HepG2 (cell line): ENCODE measurements at regions not wholly inside any gene's neighbourhood (a gene's known extent, or its start where the extent isn't known, plus 50 kb on each side); places are given as distances from the start of the nearest gene placed in this dataset.

Experiments used
- ATAC-seq: fragments of 200-7000 bp; cut with Tn5 transposase; 3 replicates; pipeline ENCODE4 v1.9.1; 2020; ENCODE audit warnings: mild to moderate bottlenecking, moderate library complexity
- BruUV-seq: library from RNA; stranded (reverse); fragments of 400-500 nt; replicated peaks from 2 replicates; lab custom pipeline; 2021; lab: Mats Ljungman, UMichigan
- CTCF ChIA-PET: fragments of 300-600 bp; formaldehyde crosslinking; extraction: SDS; loops from one replicate; lab custom pipeline; 2021; ENCODE audit warnings: low total read pairs, inconsistent platforms, low intra/inter-chr PET ratio; lab: Yijun Ruan, JAX
- POLR2A ChIA-PET: fragments of 350-600 bp; sonication (Branson Sonifier 250); formaldehyde crosslinking; loops from one replicate; lab custom pipeline; 2020; ENCODE audit warnings: antibody characterized with exemption, inconsistent platforms; lab: Yijun Ruan, JAX
- DNase-seq: peaks from one replicate; pipeline ENCODE4 v3.0.0-alpha.2; 2015; ENCODE audit warnings: low spot score
- FAIRE-seq: peaks from 3 replicates; lab custom pipeline; 2011; peaks lifted over from hg19 to GRCh38; lab: Jason Lieb, UNC
- H2AFZ ChIP-seq: one replicate; pipeline ENCODE4 v1.6.1; 2011; ENCODE audit warnings: low read length, inconsistent platforms
- H3K27ac ChIP-seq: fragments of 300-600 bp; 3 replicates; pipeline ENCODE4 v1.8.0; 2011; ENCODE audit warnings: mixed run types, mild to moderate bottlenecking, mixed read lengths, low read length, inconsistent platforms; ENCODE audit not compliant: insufficient read depth; ENCODE audit errors: extremely low read length
- H3K27me3 ChIP-seq, 2 experiments: fragments of 200-600 bp in 1 of 2; 2 replicates in 1 of 2; 3 replicates in 1 of 2; pipeline versions ENCODE4 v1.6.0 to v1.8.0; 2011; ENCODE audit warnings: low read length in 2 of 2, mild to moderate bottlenecking in 2 of 2, moderate library complexity in 2 of 2, inconsistent platforms in 1 of 2; ENCODE audit not compliant: insufficient read depth in 2 of 2, control insufficient read depth in 1 of 2
- H3K36me3 ChIP-seq, 2 experiments: fragments of 200-600 bp in 1 of 2; replicated peaks in 1 of 2; 2 replicates in 1 of 2; 3 replicates in 1 of 2; pipeline versions ENCODE4 v1.5.1 to v1.8.0; 2011; ENCODE audit warnings: low read length in 2 of 2, inconsistent platforms in 1 of 2; ENCODE audit not compliant: insufficient read depth in 2 of 2, control insufficient read depth in 1 of 2
- H3K4me1 ChIP-seq: 2 replicates; pipeline ENCODE4 v1.5.1; 2012; ENCODE audit warnings: low read length, inconsistent platforms; ENCODE audit not compliant: insufficient read depth
- H3K4me2 ChIP-seq: 2 replicates; pipeline ENCODE4 v1.6.0; 2011; ENCODE audit warnings: low read depth, low read length, inconsistent platforms
- H3K4me3 ChIP-seq, 3 experiments: fragments of 200-600 bp in 1 of 3; sonication (generic), shearing (Covaris generic) in 1 of 3; replicated peaks in 1 of 3; 2 replicates each; pipeline ENCODE4 v1.5.1; 2011 to 2016; ENCODE audit warnings: low read length in 3 of 3, inconsistent platforms in 2 of 3, low read depth in 2 of 3, mild to moderate bottlenecking in 2 of 3, control low read depth in 1 of 3, mixed read lengths in 1 of 3; ENCODE audit not compliant: insufficient read depth in 1 of 3
- H3K79me2 ChIP-seq: one replicate; pipeline ENCODE4 v1.6.1; 2011; ENCODE audit warnings: low read length, inconsistent platforms; ENCODE audit not compliant: insufficient read depth
- H3K9ac ChIP-seq: 2 replicates; pipeline ENCODE4 v1.6.0; 2011; ENCODE audit warnings: mild to moderate bottlenecking, low read depth, low read length, inconsistent platforms; ENCODE audit not compliant: insufficient read depth
- H3K9me3 ChIP-seq: 2 replicates; pipeline ENCODE4 v1.5.1; 2012; ENCODE audit warnings: mild to moderate bottlenecking, low read length
- H4K20me1 ChIP-seq: 2 replicates; pipeline ENCODE4 v1.6.0; 2011; ENCODE audit warnings: inconsistent platforms, mild to moderate bottlenecking, low read length, moderate library complexity; ENCODE audit not compliant: insufficient read depth
- AKAP8 ChIP-seq: sonication (generic); formaldehyde crosslinking; IDR thresholded peaks from 2 replicates; pipeline ENCODE4 v1.5.1; 2020; ENCODE audit warnings: mild to moderate bottlenecking, missing genetic modification reagents
- JARID2 ChIP-seq: sonication (generic); formaldehyde crosslinking; IDR thresholded peaks from 2 replicates; pipeline ENCODE4 v1.8.1; 2023; ENCODE audit warnings: missing genetic modification reagents, inconsistent platforms; ENCODE audit not compliant: insufficient replicate concordance
- NFE2L2 ChIP-seq: fragments of 150-350 bp; IDR thresholded peaks from 2 replicates; pipeline ENCODE4 v1.6.1; 2014; ENCODE audit warnings: low read length
- RERE ChIP-seq: IDR thresholded peaks from 2 replicates; pipeline ENCODE4 v1.6.1; 2016; ENCODE audit warnings: low read depth, missing genetic modification reagents, missing compliant biosample characterization
- SMARCE1 ChIP-seq: fragments of 450-650 bp; IDR thresholded peaks from 2 replicates; pipeline ENCODE4 v1.6.1; 2017; ENCODE audit warnings: borderline replicate concordance
- STAG1 ChIP-seq: sonication (generic); formaldehyde crosslinking; IDR thresholded peaks from 2 replicates; pipeline ENCODE4 v1.4.0; 2020; ENCODE audit warnings: missing genetic modification reagents
- U2AF1 ChIP-seq: fragments of 200-400 bp; formaldehyde crosslinking; optimal IDR thresholded peaks from 2 replicates; pipeline ENCODE3; 2017; ENCODE audit warnings: mild to moderate bottlenecking, low read depth, low read length
- ZNF12 ChIP-seq: sonication (generic); formaldehyde crosslinking; IDR thresholded peaks from 2 replicates; pipeline ENCODE4 v1.5.0; 2020; ENCODE audit warnings: missing genetic modification reagents
- ZNF224 ChIP-seq: sonication (generic); formaldehyde crosslinking; IDR thresholded peaks from 2 replicates; pipeline ENCODE4 v1.5.0; 2020; ENCODE audit warnings: mild to moderate bottlenecking, missing genetic modification reagents
- ZNF343 ChIP-seq: sonication (generic); formaldehyde crosslinking; IDR thresholded peaks from 2 replicates; pipeline ENCODE4 v1.4.0; 2020; ENCODE audit warnings: mild to moderate bottlenecking, missing genetic modification reagents
- ZNF552 ChIP-seq: sonication (generic); formaldehyde crosslinking; IDR thresholded peaks from 2 replicates; pipeline ENCODE4 v1.9.0; 2022; ENCODE audit warnings: missing genetic modification reagents, mild to moderate bottlenecking, borderline replicate concordance
- ZSCAN20 ChIP-seq: sonication (generic); formaldehyde crosslinking; IDR thresholded peaks from 2 replicates; pipeline ENCODE4 v1.4.0; 2020; ENCODE audit warnings: missing genetic modification reagents, mild to moderate bottlenecking, borderline replicate concordance
- in situ Hi-C: cut with HindIII; loops from 2 replicates; pipeline ENCODE4 v1.10.0; 2017; ENCODE audit warnings: low pct_unique_long_range_greater_than_20kb; ENCODE audit not compliant: extremely low pct_ligation_motif_present
- intact Hi-C: fragments of 100-400 bp; cut with micrococcal nuclease; formaldehyde crosslinking; loops from one replicate; pipeline ENCODE4 v1.10.0; 2022; ENCODE audit not compliant: unreplicated experiment
- TF ChIP-seq, protein P1 (sequence below): sonication (generic); formaldehyde crosslinking; IDR thresholded peaks from 2 replicates; pipeline ENCODE4 v1.8.1; 2022; ENCODE audit warnings: mild to moderate bottlenecking, missing genetic modification reagents
- TF ChIP-seq, protein P2 (sequence below): sonication (generic); formaldehyde crosslinking; IDR thresholded peaks from 2 replicates; pipeline ENCODE4 v1.5.0; 2020; ENCODE audit warnings: missing genetic modification reagents

DNA sequence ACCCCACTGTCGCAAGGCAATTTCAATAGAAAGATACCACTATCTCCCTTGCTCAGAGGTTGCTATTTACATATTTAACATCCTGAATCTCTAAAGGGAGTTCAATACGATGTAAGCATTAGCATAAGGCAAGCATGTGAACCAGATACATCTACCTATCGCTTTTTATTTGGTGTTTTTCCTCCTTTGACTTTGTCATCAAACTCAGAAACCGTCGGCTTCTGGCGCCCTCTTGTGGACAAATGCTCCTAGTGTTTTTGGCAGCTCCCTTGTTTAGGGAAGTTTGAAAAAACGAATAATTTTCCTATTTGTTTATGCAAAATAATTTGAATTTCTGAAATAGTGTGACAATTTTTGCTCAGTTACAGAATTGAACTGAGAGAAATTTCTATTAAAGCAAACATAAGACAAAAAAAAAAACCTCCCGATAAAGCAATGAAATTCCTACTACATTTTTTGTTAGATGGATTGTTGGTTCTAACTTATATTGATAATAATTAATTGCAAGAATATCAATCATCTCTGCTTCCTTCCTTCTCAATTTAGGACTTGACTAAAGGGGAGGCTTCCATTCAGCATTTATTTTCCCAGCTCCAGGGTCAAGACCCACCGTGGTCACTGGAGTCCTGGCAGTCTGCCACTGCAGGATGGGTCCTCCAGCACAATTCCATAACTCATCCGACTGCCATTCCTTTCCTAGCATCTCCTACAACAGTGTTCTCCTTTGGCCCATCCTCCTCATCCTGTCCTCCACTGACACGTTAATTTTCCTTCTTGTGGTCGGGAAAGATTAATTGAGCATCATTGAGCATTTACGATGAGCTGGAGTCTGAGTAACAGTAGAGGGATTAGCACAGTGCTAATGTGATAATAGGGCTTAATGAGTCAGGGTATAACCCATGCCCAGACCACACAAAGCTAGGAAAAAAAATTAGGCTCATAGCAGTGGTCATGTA lies 131.8 kb upstream of the CHD1 start (continued):
- no peak for TF ChIP-seq RERE (CRISPR knock-in tag)
- TF ChIP-seq NFE2L2: no peak
- no peak for TF ChIP-seq SMARCE1
- TF ChIP-seq ZSCAN20 (CRISPR knock-in tag): no peak
- TF ChIP-seq JARID2 (CRISPR knock-in tag): no peak
- TF ChIP-seq STAG1 (CRISPR knock-in tag): peak; percentile 84
- TF ChIP-seq, all 625 proteins: peak for 6

GRCh38 chr5:99059685-99060084 lies 130.9 kb upstream of the CHD1 start:
- H3K4me2 ChIP-seq: no peak overlapping the region
- intact Hi-C loops: loop anchor here (1.0 to 2.0 kb wide), 2 partner anchors 153 to 219 kb away; no protein-coding TSS in a partner anchor
- no peak overlapping the region for H2AFZ ChIP-seq
- H3K9me3 ChIP-seq: no peaks in the 10 kb centered on the region
- TF ChIP-seq ZNF12 (CRISPR knock-in tag): no peak
- TF ChIP-seq, protein P1, sequence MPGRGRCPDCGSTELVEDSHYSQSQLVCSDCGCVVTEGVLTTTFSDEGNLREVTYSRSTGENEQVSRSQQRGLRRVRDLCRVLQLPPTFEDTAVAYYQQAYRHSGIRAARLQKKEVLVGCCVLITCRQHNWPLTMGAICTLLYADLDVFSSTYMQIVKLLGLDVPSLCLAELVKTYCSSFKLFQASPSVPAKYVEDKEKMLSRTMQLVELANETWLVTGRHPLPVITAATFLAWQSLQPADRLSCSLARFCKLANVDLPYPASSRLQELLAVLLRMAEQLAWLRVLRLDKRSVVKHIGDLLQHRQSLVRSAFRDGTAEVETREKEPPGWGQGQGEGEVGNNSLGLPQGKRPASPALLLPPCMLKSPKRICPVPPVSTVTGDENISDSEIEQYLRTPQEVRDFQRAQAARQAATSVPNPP (CRISPR knock-in tag): no peak
- TF ChIP-seq, protein P2, sequence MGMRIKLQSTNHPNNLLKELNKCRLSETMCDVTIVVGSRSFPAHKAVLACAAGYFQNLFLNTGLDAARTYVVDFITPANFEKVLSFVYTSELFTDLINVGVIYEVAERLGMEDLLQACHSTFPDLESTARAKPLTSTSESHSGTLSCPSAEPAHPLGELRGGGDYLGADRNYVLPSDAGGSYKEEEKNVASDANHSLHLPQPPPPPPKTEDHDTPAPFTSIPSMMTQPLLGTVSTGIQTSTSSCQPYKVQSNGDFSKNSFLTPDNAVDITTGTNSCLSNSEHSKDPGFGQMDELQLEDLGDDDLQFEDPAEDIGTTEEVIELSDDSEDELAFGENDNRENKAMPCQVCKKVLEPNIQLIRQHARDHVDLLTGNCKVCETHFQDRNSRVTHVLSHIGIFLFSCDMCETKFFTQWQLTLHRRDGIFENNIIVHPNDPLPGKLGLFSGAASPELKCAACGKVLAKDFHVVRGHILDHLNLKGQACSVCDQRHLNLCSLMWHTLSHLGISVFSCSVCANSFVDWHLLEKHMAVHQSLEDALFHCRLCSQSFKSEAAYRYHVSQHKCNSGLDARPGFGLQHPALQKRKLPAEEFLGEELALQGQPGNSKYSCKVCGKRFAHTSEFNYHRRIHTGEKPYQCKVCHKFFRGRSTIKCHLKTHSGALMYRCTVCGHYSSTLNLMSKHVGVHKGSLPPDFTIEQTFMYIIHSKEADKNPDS (CRISPR knock-in tag): no peak
- no peak for TF ChIP-seq ZNF224 (CRISPR knock-in tag)
- TF ChIP-seq ZNF343 (CRISPR knock-in tag): no peak
- TF ChIP-seq AKAP8: no peak
- no peak for TF ChIP-seq U2AF1
- TF ChIP-seq ZNF552 (CRISPR knock-in tag): no peak
- TF ChIP-seq, all 625 proteins: peak for 0
- Histone ChIP-seq H3K79me2 (no peaks in the 10 kb centered on the region), H3K36me3 (no peaks in the 10 kb centered on the region), H4K20me1 (no peaks in the 10 kb centered on the region), H3K27ac (no peak overlapping the region), H3K4me3 (no peak overlapping the region), H3K27me3 (no peaks in the 10 kb centered on the region), H3K4me1 (peaks cover 23% of the 10 kb centered on the region), H3K9ac (no peak overlapping the region)
- ChIA-PET POLR2A (no interaction called here), CTCF (interaction anchor here (1.1 to 2.0 kb wide), 2 partner anchors 27 to 154 kb away, joined by 3 to 28 read pairs; no protein-coding TSS in a partner anchor)
- DNase-seq: no peak
- no TSS peak for BruUV-seq
- ATAC-seq: no peak
- in situ Hi-C loops: no loop called here
- FAIRE-seq: no peak
